Liver (tissue), 8 donors: ENCODE measurements at regions not wholly inside any gene's neighbourhood (a gene's known extent, or its start where the extent isn't known, plus 50 kb on each side); places are given as distances from the start of the nearest gene placed in this dataset.

Experiments
- DNase-seq: peaks from one replicate; pipeline ENCODE4 v3.0.0-alpha.2; 2017; ENCODE audit warnings: low spot score
- H3K27ac ChIP-seq, 2 donors: one replicate each; pipeline ENCODE4 v1.7.0; 2013; ENCODE audit warnings: inconsistent platforms in 2 of 2, low read length in 2 of 2, control low read depth in 1 of 2, low read depth in 1 of 2, mild to moderate bottlenecking in 1 of 2
- H3K27me3 ChIP-seq, 4 donors: one replicate each; pipeline versions ENCODE4 v1.6.1 to v1.7.0; 2013; ENCODE audit warnings: low read length in 3 of 4, inconsistent platforms in 1 of 4, mild to moderate bottlenecking in 1 of 4, moderate library complexity in 1 of 4; ENCODE audit not compliant: control insufficient read depth in 4 of 4, insufficient read depth in 4 of 4
- H3K36me3 ChIP-seq, 4 donors: one replicate each; pipeline versions ENCODE4 v1.6.1 to v1.7.0; 2013; ENCODE audit warnings: low read length in 3 of 4, mild to moderate bottlenecking in 3 of 4, low read depth in 1 of 4, moderate library complexity in 1 of 4; ENCODE audit not compliant: control insufficient read depth in 4 of 4, insufficient read depth in 3 of 4
- H3K4me1 ChIP-seq, 4 donors: one replicate each; pipeline versions ENCODE4 v1.6.1 to v1.7.0; 2013; ENCODE audit warnings: low read length in 3 of 4, mild to moderate bottlenecking in 3 of 4, moderate library complexity in 1 of 4; ENCODE audit not compliant: control insufficient read depth in 4 of 4, insufficient read depth in 4 of 4
- H3K4me3 ChIP-seq, 3 donors: one replicate each; pipeline versions ENCODE4 v1.6.1 to v1.7.0; 2013; ENCODE audit warnings: low read length in 3 of 3, control low read depth in 1 of 3, low read depth in 1 of 3, mild to moderate bottlenecking in 1 of 3
- H3K9ac ChIP-seq, 2 donors: one replicate each; pipeline ENCODE4 v1.7.0; 2013; ENCODE audit warnings: low read length in 2 of 2, mild to moderate bottlenecking in 2 of 2, moderate library complexity in 2 of 2, control low read depth in 1 of 2, low read depth in 1 of 2
- H3K9me3 ChIP-seq, 4 donors: one replicate each; pipeline versions ENCODE4 v1.6.1 to v1.7.0; 2013; ENCODE audit warnings: low read length in 3 of 4; ENCODE audit not compliant: control insufficient read depth in 4 of 4
- EGR1 ChIP-seq, 2 donors: IDR thresholded peaks; 2 replicates each; pipeline ENCODE4 v1.6.1; 2016 to 2018; ENCODE audit warnings: antibody characterized with exemption in 2 of 2, low read depth in 2 of 2
- FOXA1 ChIP-seq: IDR thresholded peaks from 2 replicates; pipeline ENCODE4 v1.6.1; 2016; ENCODE audit warnings: antibody characterized with exemption
- FOXA2 ChIP-seq: IDR thresholded peaks from 2 replicates; pipeline ENCODE4 v1.6.1; 2016; ENCODE audit warnings: antibody characterized with exemption
- GABPA ChIP-seq, 2 donors: IDR thresholded peaks in 1 of 2; conservative IDR thresholded peaks in 1 of 2; 2 replicates each; pipeline ENCODE4 v1.6.1; 2016; ENCODE audit warnings: antibody characterized with exemption in 2 of 2, mild to moderate bottlenecking in 1 of 2, moderate library complexity in 1 of 2
- HNF4A ChIP-seq, 2 donors: conservative IDR thresholded peaks; 2 replicates each; pipeline ENCODE4 v1.6.1; 2016; ENCODE audit warnings: antibody characterized with exemption in 2 of 2, mild to moderate bottlenecking in 2 of 2
- HNF4G ChIP-seq: IDR thresholded peaks from 2 replicates; pipeline ENCODE4 v1.6.1; 2016; ENCODE audit warnings: antibody characterized with exemption
- JUND ChIP-seq, 2 donors: IDR thresholded peaks; 2 replicates each; pipeline ENCODE4 v1.6.1; 2016; ENCODE audit warnings: antibody characterized with exemption in 2 of 2
- NR2F2 ChIP-seq: IDR thresholded peaks from 2 replicates; pipeline ENCODE4 v1.6.1; 2016; ENCODE audit warnings: antibody characterized with exemption
- RAD21 ChIP-seq, 2 donors: IDR thresholded peaks; 2 replicates each; pipeline ENCODE4 v1.6.1; 2016; ENCODE audit warnings: antibody characterized with exemption in 2 of 2, mild to moderate bottlenecking in 2 of 2
- RXRA ChIP-seq, 2 donors: IDR thresholded peaks; 2 replicates each; pipeline ENCODE4 v1.6.1; 2017 to 2018; ENCODE audit warnings: antibody characterized with exemption in 2 of 2, mild to moderate bottlenecking in 1 of 2
- SP1 ChIP-seq: IDR thresholded peaks from 2 replicates; pipeline ENCODE4 v1.6.1; 2018; ENCODE audit warnings: antibody characterized with exemption, mild to moderate bottlenecking
- TAF1 ChIP-seq: conservative IDR thresholded peaks from 2 replicates; pipeline ENCODE4 v1.6.1; 2016; ENCODE audit warnings: antibody characterized with exemption, mild to moderate bottlenecking
- YY1 ChIP-seq: IDR thresholded peaks from 2 replicates; pipeline ENCODE4 v1.6.1; 2016; ENCODE audit warnings: antibody characterized with exemption, mild to moderate bottlenecking
- WGBS: extraction: QIAGEN DNeasy Blood & Tissue Kit; methylation state at CpG from one replicate; pipeline ENCODE4 v1.1.7; 2013; 5-methylcytosine and 5-hydroxymethylcytosine counted together
- TF ChIP-seq, protein P1 (sequence below): IDR thresholded peaks from 2 replicates; pipeline ENCODE4 v1.6.1; 2016; ENCODE audit warnings: antibody characterized with exemption
- TF ChIP-seq, protein P2 (sequence below): fragments of 150-350 bp; IDR thresholded peaks from 2 replicates; pipeline ENCODE4 v1.5.1; 2017; ENCODE audit warnings: improper control_type of control experiment, low read depth, low read length; ENCODE audit not compliant: missing input control
- TF ChIP-seq, protein P3 (sequence below): IDR thresholded peaks from 2 replicates; pipeline ENCODE4 v1.6.1; 2016; ENCODE audit warnings: antibody characterized with exemption
- TF ChIP-seq, protein P4 (sequence below): IDR thresholded peaks from 2 replicates; pipeline ENCODE4 v1.6.1; 2016; ENCODE audit warnings: antibody characterized with exemption
- TF ChIP-seq, protein P5 (sequence below): IDR thresholded peaks from 2 replicates; pipeline ENCODE4 v1.6.1; 2016; ENCODE audit warnings: antibody characterized with exemption, mild to moderate bottlenecking
- donor health status: healthy.
- donor health status: healthy.
- donor health status: healthy.
- donor health status: healthy.
- donor health status: healthy.

DNA sequence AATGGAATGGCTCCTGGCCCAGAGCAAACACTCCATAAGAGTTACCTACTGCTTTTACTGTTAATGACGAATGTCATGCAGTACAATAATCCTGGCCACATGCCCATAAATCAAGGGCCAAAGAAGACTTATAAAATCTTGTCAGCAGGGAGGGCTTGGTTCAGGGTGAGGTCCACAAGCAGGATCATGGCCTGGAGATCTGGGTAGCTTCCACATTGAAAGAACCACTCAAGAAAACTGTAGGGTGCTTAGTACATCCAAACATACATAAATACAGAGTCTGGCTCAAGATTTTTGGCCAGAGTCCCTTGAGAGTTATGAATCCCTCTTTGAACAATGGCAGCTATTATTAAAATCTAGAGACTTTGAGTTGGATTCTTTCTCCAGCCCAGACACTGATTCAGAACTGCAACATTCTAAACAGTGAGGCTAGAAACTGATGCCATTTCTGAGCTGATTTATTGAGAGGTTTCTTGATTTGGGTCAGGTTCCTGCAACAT lies 188.7 kb downstream of the CDC5L start:
- WGBS, result 71% methylated on average over 1 of the region's 1 CpG
- Histone ChIP-seq H3K9ac (no peak overlapping the region), H3K27me3 (no peaks in the 10 kb centered on the region), H3K4me3 (no peak overlapping the region), H3K4me1 (no peaks in the 10 kb centered on the region), H3K9me3 (no peaks in the 10 kb centered on the region), H3K27ac (no peak overlapping the region), H3K36me3 (no peaks in the 10 kb centered on the region)
- TF ChIP-seq RAD21 (IDR thresholded peaks at IDR 0.05) (no peak), YY1 (no peak)
- TF ChIP-seq, protein P1, sequence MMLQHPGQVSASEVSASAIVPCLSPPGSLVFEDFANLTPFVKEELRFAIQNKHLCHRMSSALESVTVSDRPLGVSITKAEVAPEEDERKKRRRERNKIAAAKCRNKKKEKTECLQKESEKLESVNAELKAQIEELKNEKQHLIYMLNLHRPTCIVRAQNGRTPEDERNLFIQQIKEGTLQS, result no peak
- TF ChIP-seq, protein P2, sequence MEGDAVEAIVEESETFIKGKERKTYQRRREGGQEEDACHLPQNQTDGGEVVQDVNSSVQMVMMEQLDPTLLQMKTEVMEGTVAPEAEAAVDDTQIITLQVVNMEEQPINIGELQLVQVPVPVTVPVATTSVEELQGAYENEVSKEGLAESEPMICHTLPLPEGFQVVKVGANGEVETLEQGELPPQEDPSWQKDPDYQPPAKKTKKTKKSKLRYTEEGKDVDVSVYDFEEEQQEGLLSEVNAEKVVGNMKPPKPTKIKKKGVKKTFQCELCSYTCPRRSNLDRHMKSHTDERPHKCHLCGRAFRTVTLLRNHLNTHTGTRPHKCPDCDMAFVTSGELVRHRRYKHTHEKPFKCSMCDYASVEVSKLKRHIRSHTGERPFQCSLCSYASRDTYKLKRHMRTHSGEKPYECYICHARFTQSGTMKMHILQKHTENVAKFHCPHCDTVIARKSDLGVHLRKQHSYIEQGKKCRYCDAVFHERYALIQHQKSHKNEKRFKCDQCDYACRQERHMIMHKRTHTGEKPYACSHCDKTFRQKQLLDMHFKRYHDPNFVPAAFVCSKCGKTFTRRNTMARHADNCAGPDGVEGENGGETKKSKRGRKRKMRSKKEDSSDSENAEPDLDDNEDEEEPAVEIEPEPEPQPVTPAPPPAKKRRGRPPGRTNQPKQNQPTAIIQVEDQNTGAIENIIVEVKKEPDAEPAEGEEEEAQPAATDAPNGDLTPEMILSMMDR, result no peak
- TF ChIP-seq, protein P3, sequence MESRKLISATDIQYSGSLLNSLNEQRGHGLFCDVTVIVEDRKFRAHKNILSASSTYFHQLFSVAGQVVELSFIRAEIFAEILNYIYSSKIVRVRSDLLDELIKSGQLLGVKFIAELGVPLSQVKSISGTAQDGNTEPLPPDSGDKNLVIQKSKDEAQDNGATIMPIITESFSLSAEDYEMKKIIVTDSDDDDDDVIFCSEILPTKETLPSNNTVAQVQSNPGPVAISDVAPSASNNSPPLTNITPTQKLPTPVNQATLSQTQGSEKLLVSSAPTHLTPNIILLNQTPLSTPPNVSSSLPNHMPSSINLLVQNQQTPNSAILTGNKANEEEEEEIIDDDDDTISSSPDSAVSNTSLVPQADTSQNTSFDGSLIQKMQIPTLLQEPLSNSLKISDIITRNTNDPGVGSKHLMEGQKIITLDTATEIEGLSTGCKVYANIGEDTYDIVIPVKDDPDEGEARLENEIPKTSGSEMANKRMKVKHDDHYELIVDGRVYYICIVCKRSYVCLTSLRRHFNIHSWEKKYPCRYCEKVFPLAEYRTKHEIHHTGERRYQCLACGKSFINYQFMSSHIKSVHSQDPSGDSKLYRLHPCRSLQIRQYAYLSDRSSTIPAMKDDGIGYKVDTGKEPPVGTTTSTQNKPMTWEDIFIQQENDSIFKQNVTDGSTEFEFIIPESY, result no peak
- DNase-seq, result no peak

DNA sequence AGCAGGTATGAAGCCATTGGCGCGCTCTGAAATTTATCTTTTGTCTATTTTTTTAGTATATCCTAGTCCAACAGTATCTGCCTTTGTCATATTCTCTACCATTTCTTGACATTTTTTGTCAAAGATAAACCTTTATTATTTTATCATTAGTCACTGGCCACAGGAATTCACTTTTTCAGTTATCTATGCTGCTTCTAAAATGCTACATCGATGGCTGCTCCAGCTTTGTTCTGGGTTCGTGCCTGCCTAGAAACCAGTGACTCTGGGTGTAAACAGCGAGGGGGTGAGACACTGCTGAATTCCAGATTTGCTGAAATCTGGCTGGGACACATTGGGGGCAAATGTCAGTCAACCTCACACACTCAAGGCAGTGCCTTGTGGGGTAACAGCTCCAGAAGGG lies 193.4 kb downstream of the CDC5L start:
- peaks cover 0 to 6% (median 6%) of the 10 kb centered on the region in 4 donors for H3K9me3 ChIP-seq
- WGBS, result 78% methylated on average over 5 of the region's 5 CpGs

More for the DNA sequence above, 193.4 kb downstream of the CDC5L start:
- Histone ChIP-seq H3K9ac (no peak overlapping the region), H3K4me3 (no peak overlapping the region), H3K27ac (no peak overlapping the region), H3K4me1 (no peaks in the 10 kb centered on the region), H3K36me3 (no peaks in the 10 kb centered on the region), H3K27me3 (no peaks in the 10 kb centered on the region)
- TF ChIP-seq, protein P3, result no peak
- no peak for TF ChIP-seq FOXA1
- no peak for TF ChIP-seq HNF4G
- TF ChIP-seq FOXA2, result no peak
- TF ChIP-seq, protein P2, result no peak
- TF ChIP-seq, protein P4, sequence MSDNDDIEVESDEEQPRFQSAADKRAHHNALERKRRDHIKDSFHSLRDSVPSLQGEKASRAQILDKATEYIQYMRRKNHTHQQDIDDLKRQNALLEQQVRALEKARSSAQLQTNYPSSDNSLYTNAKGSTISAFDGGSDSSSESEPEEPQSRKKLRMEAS, result no peak
- TF ChIP-seq YY1, result no peak
- TF ChIP-seq HNF4A (conservative IDR thresholded peaks at IDR 0.05), result no peak
- no peak for TF ChIP-seq SP1
- no peak for TF ChIP-seq NR2F2
- no peak for TF ChIP-seq GABPA (IDR thresholded peaks at IDR 0.05 in 1 of 2, conservative IDR thresholded peaks at IDR 0.05 in 1 of 2)
- TF ChIP-seq TAF1, result no peak
- TF ChIP-seq JUND (IDR thresholded peaks at IDR 0.05), result no peak
- no peak for TF ChIP-seq EGR1 (IDR thresholded peaks at IDR 0.05; ENCODE audit: low read depth in 2 of 2)
- TF ChIP-seq RXRA (IDR thresholded peaks at IDR 0.05), result no peak
- no peak for TF ChIP-seq RAD21 (IDR thresholded peaks at IDR 0.05)
- TF ChIP-seq, protein P5, sequence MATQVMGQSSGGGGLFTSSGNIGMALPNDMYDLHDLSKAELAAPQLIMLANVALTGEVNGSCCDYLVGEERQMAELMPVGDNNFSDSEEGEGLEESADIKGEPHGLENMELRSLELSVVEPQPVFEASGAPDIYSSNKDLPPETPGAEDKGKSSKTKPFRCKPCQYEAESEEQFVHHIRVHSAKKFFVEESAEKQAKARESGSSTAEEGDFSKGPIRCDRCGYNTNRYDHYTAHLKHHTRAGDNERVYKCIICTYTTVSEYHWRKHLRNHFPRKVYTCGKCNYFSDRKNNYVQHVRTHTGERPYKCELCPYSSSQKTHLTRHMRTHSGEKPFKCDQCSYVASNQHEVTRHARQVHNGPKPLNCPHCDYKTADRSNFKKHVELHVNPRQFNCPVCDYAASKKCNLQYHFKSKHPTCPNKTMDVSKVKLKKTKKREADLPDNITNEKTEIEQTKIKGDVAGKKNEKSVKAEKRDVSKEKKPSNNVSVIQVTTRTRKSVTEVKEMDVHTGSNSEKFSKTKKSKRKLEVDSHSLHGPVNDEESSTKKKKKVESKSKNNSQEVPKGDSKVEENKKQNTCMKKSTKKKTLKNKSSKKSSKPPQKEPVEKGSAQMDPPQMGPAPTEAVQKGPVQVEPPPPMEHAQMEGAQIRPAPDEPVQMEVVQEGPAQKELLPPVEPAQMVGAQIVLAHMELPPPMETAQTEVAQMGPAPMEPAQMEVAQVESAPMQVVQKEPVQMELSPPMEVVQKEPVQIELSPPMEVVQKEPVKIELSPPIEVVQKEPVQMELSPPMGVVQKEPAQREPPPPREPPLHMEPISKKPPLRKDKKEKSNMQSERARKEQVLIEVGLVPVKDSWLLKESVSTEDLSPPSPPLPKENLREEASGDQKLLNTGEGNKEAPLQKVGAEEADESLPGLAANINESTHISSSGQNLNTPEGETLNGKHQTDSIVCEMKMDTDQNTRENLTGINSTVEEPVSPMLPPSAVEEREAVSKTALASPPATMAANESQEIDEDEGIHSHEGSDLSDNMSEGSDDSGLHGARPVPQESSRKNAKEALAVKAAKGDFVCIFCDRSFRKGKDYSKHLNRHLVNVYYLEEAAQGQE, result no peak
- TF ChIP-seq, protein P1, result no peak
- DNase-seq, result no peak
